Suppressor macrophage (primary cell): ENCODE measurements at regions not wholly inside any gene's neighbourhood (a gene's known extent, or its start where the extent isn't known, plus 50 kb on each side); places are given as distances from the start of the nearest gene placed in this dataset.

Source experiments
- DNase-seq, 4 experiments: peaks; one replicate each; pipeline ENCODE4 v3.0.0-alpha.2; 2020 to 2022

- DNase-seq: no peak
These were observed 111.5 kb upstream of the NHSL1 start for GRCh38 chr6:138610816-138611215.

DNA sequence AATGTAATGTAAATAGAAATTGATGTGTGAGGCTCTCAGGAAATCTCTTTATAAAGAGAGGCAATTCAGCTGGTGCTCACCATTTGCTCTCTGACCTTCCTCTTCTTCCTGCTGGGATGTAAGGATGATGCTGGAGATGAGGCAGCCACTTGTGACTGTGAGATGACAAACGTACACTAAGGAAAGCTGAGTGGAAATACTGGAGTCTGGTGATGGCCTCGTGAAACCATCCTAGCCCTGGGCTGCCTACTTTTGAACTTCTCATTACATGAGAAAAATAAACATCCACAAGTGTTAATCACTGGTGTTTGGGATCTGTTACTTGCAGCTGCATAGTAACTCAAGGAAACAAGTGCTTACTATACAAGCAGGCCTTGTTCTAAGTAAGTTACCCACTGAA, 114.9 kb upstream of the NHSL1 start:
- DNase-seq: peak in 3 of 4 experiments; percentile 8 to 27 (median 10)

DNA sequence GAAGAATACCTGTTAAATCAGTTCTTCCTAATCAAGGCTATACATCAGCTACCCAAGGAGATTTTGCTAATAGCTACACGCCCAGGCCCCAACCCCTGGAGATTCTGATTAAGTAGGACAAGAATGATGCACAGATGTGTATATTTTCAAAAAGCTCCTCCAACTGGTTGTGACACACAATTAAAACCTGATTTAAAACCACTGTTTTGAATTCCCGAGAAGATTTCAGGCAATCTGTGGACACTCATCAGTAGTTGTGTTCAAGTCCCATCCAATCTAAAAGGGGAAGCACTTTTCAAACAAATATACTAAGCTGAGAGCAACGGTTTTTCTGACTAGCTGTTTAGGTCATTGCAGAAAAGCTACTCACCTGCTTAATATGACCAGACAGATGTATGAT, 118.9 kb upstream of the NHSL1 start:
- DNase-seq: no peak

DNA sequence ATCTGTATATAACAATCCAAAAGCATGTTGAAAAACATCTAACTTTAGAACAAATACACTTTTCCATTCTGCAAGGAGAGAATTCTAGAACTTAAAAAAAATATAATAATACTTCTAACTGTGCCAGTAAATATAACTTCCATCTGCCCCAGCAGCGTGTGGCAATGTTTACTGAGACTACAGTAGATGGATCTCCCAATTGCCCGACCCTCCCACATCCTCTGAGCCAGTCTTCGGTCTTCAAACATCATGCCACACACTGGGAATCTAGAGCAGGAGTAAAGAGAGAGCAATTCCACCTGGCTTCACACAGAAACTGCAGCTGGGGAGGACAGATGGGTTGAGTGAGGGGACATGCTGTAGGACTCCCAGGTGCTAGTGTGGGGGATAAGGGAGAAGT, 121.3 kb upstream of the NHSL1 start:
- no peak for DNase-seq

GRCh38 chr6:138622967-138623366, 123.7 kb upstream of the NHSL1 start:
- no peak for DNase-seq

DNA sequence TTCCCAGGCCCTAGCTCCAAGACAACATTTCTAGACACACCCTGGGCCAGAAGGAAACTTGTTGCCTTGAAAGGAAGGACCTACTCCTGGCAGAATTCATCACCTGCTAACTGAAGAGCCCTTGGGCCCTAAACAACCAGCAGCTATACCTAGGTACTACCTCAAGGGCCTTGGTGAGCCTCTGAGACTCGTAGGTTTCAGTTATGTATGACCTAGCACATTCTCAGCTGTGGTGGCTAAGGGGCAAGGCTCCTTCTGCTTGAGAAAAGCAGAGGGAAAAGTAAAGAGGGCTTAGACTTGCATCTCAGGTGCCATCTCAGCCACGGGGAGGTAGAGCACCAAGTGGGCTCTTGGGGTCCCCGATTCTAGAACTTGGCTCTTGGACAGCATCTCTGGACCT, 132.3 kb upstream of the NHSL1 start:
- no peak for DNase-seq

DNA sequence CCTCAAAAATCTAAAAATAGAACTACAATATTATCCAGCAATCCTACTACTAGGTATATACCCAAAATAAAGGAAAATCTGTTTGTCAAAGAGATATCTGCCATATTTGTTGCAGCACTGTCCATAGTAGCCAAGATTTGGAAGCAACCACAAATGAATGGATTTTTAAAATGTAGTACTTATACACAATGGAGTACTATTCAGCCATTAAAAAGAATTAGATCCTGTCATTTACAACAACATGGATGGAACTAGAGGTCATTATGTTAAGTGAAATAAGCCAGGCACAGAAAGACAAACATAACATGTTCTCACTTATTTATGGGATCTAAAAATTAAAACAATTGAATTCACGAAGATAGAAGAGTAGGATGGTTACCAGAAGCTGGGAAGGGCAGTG, 135.7 kb upstream of the CCDC28A start:
- DNase-seq: no peak

DNA sequence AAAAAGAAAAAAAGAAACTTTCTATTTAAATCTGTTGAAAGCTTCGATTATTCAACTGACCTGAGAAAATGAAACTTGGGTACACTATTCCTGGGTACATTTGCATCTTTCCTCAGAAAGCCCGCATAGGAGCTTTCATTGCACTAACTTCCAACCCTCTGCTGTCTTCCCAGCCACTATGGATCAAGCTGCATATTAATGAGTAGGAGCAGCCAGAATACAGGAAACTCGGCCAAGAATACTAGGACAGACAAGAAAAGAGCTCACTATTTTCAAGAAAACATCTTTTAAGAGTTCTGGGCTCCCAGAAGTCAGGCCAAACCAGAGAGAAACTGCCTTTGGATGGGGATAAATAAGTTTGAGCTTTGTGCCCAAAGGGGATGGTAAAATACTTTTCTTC, 135.0 kb upstream of the CCDC28A start:
- no peak for DNase-seq

DNA sequence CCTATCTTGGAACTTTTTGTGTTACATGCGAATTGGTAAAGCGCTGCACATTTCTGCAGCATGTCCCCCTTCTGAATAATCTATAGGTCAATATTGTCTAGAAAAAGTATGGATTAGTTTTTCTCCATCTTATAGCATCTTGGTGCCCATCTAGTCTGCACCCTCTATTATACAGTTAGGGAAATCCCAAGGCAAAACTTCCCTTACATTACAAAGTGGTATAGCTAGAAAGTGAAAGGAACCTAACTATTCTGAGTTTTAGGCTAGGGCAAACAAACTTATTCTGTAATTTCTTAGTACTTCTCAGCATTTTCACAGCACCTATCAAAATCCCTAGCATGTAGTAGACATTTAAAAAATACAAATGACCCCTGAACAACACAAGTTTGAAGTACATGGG, 133.5 kb upstream of the CCDC28A start:
- DNase-seq: no peak

DNA sequence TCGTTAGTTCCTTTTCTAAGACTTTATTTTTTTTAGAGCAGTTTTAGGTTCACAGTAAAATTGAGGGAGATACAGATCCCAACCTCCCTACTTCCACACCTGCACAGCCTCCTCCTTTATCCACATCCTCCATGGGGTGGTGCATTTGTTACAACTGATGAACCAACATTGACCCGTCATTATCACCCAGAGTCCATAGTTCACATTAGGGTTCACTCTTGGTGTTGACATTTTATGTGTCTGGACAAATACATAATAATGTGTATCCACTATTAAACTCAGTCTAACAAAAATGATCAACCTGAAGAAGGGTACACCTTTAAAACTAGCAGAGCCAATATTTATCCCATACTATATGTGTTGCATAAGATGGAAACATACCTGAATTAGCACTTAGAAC, 130.4 kb upstream of the CCDC28A start:
- no peak for DNase-seq

DNA sequence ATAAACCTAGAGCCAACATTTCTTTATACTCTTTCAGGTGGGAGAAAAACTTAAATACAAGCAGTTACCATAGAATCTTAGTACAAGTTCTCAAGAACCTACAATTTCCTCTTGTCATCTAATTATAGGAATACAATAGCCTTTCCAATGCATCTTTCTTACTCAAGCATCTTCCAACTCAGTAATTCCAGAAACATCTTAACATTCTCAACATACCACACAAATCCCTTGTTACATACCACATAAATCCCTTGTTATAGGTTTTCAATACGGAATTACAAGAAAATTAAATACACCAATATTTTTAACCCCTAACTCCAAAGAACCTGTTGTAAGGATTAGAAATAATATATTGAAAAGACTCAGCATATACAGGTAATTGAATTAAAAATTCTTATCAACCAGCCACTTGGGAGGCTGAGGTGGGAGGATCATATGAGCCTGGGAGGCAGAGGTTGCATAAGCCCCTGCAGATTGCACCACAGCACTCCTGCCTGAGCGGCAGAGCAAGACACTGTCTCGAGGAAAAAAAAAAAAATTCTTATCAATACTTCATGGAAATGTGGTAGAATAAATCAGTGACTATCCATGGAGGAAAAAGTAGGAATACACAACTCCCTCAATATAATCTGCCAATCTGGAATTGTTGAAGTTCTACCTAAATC, 127.5 kb upstream of the CCDC28A start:
- peak in 3 of 4 experiments; percentile 11 to 53 (median 39) for DNase-seq

DNA sequence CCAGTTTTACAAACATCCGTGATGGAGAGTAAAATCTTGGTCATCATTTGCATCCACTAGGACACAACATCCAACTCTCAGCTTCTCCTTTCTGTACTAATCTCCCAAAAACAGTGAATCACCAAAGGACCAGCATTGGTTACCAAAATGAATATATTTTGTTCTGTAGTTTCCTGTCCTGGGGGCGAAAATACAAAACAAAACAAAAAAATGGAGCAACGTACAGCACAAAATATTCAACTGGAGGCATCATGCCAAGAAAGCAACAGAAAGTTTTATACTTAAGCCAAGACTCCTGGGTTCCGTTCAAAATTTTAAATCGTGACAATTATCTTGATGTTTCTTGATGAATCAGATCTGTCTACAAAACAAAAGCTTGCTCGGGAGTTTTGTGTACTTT, 126.6 kb upstream of the CCDC28A start:
- DNase-seq: no peak

DNA sequence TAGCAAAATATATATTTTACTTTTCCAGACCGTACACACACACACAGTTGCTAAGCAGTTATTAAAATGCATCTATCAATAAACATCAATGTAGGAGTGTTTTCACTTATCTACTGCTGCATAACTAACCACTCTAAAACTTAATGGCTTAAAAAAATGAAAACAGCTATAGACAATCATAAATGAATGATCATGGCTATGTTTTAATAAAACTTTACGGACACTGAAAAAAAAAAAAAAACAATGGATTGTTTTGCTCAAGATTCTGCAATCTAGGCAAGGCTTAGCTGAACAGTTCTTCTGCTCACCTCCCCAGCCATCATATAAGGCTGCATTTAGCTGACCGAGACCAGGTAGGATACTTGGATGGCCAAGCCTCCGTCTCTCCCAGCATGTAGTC, 125.4 kb upstream of the CCDC28A start:
- no peak for DNase-seq

GRCh38 chr6:138651491-138651890, 122.1 kb upstream of the CCDC28A start:
- DNase-seq: no peak

GRCh38 chr6:138652824-138653223, 120.7 kb upstream of the CCDC28A start:
- no peak for DNase-seq

DNA sequence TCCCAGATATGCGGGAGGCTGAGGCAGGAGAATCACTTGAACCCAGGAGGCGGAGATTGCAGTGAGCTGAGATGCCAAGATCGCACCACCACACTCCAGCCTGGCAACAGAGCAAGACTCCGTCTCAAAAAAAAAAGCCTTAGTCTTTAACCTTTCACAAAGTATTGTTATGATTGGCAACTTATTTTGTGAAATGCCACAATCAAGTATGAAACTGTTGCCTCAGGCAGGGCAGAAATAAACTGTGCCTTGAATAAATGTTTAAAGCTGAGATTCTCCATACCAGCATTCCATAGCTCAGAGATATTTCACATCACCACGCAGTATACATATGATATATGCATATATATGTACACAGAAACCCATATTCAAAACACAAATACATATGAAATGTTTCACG, 120.1 kb upstream of the CCDC28A start:
- DNase-seq: no peak

DNA sequence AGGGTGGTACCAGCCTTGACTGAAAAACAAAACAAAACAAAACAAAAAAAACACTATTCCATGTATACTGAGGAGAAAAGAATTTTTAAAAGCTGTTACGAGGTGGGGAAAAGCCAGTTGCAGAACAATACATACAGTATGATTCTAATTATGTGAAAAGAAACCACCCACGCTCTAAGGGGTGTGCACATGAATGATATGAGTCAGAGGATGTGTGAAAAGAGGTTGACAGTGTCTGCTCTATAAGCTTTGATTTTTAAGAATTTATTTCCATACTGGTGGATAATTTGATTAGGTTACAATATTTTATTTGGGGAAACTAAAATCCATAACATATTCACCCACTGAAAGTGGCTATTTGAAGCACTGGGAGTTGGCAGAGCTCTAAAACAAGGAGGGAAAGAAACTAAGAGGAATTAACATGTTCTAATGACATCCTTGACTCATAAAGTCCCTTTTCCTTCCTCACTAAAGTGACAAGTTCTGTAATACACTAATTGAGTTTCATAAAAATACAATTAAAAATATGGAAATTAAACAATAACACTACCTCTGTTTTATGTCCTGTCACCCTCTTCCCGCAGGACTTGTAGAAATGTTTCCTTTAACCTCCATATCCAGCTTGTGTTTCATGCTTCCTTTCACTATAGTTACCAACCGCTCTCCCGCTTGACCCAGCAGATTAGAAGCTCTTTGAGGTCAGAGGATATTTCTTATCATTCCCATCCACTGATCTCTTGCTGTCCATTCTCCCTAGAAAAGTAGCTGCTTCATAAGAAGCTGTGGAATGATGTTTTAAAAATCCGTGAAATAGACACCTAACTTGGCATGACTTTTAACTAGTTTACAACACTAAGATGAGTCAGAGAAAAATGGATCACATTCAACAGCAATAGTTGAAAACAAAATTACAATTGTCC, 118.6 kb upstream of the CCDC28A start:
- DNase-seq: peak; percentile 51 to 78 (median 68)

- peak; percentile 15 to 59 (median 52) for DNase-seq
These were observed 117.7 kb upstream of the CCDC28A start for GRCh38 chr6:138655828-138656227.

GRCh38 chr6:138656364-138657064, 117.1 kb upstream of the CCDC28A start:
- no peak for DNase-seq

- DNase-seq: no peak
These were observed 116.5 kb upstream of the CCDC28A start for GRCh38 chr6:138657065-138657425.

GRCh38 chr6:138659998-138660397, 113.6 kb upstream of the CCDC28A start:
- peak in 1 of 4 experiments; percentile 13 for DNase-seq

- peak; percentile 34 to 72 (median 54) for DNase-seq
These were observed 111.1 kb upstream of the CCDC28A start for GRCh38 chr6:138662471-138662870.

DNA sequence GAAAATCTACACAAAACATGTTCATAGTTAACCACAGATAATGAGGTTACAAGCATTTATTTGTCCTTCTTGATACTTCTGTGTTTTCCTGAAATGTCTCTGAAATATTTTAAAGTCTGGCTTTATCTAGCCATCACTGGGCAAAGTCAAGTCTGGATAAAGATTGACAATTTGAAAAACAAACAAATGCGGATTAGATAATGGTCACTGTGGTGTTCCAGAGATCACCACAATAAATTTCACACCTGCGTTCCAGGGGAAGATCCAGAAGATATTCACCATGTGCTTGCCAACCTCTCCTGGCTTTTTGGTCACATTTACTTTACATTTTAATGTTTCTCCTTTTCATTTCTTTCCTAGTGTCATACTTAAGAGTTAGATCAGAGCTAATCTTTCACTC, 109.7 kb upstream of the CCDC28A start:
- DNase-seq: no peak

- no peak for DNase-seq
These were observed 108.8 kb upstream of the CCDC28A start for GRCh38 chr6:138664745-138665144.
